ENCODE measurements at regions not wholly inside any gene's neighbourhood (a gene's known extent, or its start where the extent isn't known, plus 50 kb on each side); places are given as distances from the start of the nearest gene placed in this dataset.
"Not testable (repeated sequence)": the region's sequence is repeated elsewhere in the genome, so short reads cannot be mapped to it uniquely, and the experiment has no call there.

DNA sequence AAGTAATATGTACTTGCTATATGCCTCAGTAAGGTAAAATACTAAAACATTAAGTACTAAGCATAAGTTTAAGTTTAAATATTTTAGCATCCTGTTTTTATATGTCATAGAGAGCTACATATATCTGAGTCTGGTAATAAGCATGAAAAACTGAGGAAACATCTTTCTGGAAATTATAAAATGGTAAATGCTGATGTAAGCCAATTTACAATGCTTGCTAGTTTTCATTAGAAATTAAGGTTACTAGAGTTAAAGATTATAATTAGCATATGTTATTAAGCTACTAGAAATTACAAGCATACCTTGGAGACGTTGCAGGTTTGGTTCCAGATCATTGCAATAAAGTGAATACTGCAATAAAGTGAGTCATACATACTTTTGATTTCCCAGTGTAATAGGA lies 477.0 kb upstream of the LRRC7 start:
- DNase-seq: no peak

DNA sequence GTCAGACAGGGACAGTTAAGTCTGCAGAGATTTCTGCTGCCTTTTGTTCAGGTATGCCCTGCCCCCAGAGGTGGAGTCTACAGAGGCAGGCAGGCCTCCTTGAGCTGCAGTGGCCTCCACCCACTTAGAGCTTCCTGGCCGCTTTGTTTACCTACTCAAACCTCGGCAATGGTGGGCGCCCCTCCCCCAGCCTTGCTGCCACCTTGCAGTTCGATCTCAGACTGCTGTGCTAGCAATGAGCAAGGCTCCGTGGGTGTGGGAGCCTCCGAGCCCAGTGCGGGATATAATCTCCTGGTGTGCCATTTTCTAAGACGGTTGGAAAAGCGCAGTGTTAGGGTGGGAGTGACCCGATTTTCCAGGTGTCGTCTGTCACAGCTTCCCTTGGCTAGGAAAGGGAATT lies 465.7 kb upstream of the LRRC7 start:
- DNase-seq: not testable (repeated sequence)

DNA sequence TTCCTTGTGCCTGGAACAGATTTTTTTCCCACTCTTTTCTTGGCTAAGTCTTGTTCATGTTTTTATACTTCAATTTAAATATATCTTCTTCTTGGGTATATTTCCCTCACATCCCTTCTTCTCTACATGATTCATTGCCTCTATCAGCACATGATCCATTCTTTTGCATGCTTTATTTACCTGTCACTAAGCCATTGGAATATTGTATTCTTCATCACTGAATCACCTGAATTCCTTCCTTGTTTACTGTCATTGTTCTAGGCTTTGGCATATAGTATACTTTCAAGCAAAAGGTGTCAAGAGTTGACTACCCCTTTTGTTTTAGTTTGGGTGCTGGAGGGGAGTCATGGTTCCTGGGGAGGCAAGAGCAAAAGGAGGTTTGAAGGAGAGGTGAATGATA lies 464.5 kb upstream of the LRRC7 start:
- DNase-seq: no peak

DNA sequence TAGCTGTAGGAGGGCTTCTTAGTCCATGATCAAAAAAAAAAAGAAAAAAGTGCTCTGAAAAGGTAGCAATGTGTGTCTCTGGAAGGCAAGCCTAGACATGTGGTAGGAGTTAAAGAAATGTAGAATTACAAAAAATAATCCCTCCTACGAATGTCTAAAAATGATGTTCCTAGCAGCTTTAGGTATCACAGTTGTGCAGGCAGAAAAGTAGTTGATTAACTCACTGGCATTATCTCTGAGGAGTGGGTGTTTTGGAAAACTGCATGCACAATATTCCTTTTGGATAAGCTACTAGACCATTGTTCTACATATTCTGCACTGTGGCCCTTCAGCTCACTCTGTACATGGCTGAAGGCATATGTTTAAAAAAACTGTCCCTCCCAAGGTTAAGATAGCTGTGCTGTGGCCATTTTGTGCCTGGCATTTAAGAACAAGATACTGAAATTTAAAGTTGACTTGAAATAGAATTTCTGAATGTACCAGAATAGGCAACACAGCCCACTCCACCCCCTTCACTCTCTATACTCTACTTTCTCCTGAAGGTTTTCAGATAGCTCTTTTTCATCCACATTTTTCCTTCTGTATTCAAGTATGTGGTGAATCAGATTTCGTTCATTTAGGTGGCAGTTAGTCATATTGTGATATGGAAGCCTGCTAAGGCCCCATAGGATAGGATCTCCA lies 463.9 kb upstream of the LRRC7 start:
- no peak for DNase-seq

DNA sequence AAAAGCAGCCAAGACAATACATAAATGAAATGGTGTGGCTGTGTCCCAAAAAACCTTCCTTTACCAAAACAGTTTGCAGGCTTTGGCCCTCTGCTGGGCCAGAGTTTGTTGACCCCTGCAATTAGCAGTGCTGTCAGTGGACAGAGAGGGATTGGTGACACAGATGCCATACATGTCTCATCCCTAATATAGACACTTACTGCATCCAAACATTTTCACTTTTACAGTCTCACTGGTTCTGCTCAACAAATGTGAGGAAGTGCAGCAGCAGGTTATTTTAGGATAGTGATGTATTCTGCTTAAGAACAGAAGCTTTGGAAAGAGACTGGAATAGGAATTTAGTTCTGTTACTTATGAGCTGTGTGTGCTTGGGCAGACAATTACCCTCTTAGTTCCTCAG lies 462.8 kb upstream of the LRRC7 start:
- DNase-seq: no peak

DNA sequence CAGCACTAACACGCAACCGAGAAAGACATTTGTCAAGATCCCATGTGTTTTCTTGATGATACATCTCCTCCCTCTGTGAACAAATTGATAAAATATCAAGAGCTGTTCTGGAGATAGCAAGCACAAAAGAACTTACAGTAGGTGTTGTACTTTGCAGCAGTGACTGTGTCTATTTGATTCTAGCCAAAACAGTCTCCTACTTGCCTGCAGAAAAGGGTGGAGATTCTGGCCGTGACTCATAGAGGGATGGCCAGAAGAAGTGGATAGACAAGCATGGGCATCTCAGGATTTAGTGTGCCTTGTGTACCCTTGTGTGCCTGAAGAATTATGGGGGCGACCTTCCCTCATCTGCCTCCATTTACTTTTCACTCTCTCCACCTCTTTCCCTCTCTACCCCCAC lies 458.4 kb upstream of the LRRC7 start:
- DNase-seq: no peak

DNA sequence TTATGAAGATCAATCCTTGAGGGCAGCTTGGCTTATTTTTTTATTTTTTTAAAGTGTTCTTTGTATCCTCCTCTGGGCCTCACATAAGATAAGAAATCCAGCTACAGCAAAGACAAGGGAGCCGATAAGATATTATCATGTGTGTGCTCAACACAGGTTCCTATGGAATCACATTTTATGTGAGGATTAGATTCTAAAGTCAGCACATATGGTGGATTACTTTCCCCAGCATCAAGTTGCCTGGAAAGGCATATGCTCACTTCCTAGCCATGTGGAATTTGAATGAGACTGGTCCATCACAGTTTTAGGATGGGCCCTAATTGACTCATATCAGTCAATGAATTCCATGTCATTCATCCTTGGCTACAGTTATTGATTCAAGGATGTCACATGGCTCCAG lies 456.9 kb upstream of the LRRC7 start:
- no peak for DNase-seq

DNA sequence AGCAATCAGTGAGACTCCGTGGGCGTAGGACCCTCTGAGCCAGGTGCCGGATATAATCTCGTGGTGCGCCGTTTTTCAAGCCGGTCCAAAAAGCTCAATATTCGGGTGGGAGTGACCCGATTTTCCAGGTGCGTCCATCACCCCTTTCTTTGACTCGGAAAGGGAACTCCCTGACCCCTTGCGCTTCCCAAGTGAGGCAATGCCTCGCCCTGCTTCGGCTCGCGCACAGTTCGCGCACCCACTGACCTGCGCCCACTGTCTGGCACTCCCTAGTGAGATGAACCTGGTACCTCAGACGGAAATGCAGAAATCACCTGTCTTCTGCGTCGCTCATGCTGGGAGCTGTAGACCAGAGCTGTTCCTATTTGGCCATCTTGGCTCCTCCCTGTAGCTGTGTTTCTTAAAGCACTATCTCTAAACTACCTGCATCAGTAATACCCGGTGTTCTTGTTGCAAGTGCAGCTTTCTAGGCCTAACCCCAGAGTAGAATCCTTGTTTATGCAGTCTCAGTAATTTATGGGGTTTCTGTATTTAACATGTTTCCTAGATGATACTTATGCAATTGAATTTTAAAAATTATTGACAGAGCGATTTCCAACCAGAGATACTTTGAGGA lies 447.5 kb upstream of the LRRC7 start:
- DNase-seq: not testable (repeated sequence)

DNA sequence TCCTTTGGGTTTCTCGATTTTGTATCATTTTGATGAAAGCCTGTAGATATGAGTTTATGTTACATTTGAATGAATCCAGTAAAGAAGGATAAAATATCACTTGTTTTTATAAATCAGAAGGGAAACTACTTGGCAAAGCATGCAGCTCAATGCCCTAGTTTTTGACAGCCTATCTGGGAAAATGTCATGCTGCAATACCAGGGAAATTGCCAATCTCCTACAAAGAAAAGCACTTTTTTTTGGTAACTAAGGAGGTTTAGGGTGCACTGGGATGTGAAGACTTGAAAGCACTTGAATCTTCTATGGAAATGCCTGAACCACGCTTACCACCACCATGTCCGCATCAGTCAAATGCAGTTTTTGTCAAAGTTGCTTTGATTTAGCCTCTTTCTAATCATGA lies 446.9 kb upstream of the LRRC7 start:
- no peak for DNase-seq

DNA sequence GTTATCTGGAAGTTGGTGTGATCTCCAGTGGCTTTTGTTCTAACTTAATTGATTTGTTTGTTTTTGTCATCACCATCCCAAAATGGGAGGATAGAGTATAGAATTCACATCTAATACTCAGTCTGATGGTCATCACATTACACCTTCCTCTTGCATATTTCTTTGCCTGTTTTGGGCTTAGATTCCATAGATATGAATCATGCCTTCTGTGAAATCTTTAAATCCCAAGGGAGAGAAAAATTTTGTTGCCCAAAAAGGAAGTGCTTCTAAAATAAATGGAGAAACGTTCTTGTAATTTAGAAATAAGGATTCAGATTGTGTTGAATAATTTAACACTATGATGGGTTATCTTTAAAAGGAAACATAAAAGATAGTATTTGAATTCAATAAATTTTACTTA lies 446.0 kb upstream of the LRRC7 start:
- DNase-seq: no peak

DNA sequence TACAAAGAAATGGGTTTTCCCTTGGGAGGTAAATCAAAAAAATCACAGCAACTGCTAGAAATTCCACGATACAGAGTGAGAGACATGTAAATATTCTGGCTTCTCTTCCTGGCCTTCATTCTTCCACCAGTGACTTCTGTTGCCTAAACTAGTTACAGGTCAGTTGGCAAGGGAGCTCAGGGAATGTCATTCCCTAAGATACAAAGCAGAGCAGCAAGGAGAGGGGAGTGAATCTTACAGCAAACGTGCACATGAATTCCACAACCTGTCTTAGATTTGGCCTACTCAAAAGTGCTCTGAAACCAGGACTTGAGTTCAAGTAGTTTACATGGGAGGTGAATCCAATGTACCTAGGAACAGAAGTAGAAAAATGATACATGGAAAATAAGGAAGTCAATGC lies 445.3 kb upstream of the LRRC7 start:
- no peak for DNase-seq

DNA sequence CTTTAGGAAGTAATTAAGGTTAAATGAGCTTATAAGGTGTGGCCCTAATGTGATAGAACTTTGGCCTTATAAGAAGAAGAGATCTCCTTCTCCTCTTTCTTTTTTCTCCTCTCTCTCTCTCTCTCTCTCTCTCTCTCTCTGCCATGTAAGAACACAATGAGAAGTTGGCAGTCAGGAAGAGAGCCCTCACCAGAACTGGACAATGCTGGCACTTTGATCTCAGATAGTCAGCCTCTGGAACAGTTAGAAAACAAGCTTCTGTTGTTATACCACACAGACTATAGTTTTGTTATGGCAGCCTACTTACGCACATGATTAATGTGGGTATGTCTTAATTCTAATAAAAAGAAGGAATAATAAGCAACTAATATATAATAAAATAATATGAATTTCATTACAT lies 444.2 kb upstream of the LRRC7 start:
- no peak for DNase-seq

DNA sequence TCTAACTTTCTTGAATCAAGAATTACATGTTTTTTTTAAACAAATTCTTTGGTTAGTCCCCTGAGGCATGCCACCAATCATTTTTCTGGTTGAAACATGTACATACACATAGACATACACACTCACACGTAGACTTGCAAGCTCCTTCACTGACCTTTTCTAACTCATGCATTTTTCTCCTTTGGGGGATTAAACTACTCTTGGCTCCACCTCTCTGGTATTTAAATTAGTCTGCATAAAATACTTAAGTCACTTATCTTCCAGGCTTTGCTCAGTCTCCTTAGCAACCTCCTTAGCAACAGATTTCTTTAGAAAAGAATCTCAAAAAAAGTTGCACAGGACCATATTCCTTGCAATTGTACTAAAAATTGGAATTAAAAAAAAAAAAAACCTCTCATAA lies 440.9 kb upstream of the LRRC7 start:
- DNase-seq: no peak

DNA sequence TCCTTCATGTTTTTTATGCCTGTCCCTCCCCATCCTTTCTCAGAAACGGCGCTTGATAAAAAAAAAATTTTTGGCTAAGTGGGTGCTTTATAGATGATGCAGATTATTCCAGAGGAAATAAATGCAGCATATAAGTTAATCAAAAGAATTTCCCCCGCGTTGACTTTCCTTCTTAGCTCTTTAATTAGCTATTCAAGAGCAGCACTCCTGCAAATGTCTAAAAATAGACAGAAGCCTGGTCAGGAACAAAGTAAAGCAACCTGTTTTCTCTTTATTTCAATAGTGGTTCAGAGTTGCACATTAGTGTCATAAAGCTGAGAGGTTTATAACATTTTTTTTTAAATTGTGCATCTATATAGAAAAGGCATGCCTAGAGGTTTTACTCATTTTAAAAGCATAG lies 439.5 kb upstream of the LRRC7 start:
- DNase-seq: no peak

DNA sequence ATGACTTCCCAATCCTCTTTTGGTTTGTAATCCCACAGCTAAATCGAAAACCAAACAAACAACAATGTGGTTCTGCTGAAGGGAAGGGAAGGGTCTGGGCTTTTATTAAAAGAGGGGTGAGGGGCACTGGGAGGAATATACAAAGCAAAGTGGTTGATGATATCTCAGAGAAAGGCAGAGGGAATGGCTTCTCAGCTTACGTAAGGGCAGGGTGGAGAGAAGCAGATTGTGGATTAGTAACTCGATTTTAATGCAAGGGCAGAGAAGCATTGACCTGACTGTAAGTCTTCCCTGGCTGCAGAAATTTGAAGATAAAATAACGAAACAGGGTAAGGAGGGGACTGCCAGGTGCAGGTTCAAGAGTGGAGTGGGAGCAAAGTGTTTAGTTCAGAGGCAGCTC lies 438.2 kb upstream of the LRRC7 start:
- no peak for DNase-seq

DNA sequence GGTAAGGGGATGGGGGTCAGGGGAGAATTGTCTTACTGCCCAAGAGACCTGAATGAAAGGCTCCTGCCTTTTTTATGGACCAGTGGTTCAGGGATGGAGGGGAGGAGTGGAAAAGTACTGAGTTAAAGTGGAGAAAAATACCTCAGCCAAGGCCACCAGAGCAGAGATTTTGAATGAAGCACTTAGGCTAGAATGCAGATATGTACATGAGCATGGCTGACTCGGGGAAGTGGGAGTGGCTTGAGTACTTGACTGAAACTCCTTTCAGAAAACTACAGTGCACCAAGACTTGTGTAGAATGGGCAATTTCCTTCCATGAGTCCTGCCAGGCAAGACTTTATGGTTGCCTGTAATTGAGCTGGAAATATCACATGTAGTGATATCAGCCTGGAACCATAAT lies 429.6 kb upstream of the LRRC7 start:
- DNase-seq: no peak

DNA sequence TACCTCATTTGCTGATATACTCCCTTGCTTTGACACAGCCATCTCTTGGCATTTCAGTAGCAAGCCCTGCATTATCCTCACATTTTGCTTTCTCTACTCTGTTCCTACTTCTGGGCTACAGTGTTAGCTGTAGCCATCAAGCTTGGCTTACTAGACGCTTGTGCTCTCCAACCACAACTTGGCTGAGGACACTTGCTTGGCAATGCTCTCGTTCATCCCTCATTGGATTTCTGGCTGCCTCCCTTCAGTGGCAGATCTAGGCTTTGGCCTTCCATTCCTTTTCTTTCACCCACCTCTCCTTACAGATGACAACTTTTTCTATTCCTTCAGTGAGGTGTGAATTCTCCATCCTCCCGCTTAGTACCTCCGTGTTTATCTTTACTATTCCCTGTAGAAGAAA lies 428.7 kb upstream of the LRRC7 start:
- DNase-seq: no peak

DNA sequence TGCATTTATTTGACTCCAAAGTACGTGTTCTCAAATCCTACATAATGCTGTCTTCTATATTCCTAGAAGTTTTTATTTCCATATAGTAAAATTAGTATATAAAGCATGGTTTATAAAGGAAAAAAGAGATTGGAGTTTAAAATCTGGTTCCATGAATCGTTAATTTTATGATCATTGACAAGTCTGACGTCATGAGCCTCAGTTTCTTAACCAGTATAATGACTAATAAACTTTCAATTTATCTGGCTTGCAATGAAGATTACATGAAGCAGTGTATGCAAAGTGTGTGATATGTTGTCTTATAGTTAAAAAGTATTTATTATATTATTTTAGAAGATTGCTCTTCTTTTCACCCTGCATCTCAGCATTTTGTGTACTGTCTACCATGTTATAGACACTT lies 421.4 kb upstream of the LRRC7 start:
- DNase-seq: no peak

DNA sequence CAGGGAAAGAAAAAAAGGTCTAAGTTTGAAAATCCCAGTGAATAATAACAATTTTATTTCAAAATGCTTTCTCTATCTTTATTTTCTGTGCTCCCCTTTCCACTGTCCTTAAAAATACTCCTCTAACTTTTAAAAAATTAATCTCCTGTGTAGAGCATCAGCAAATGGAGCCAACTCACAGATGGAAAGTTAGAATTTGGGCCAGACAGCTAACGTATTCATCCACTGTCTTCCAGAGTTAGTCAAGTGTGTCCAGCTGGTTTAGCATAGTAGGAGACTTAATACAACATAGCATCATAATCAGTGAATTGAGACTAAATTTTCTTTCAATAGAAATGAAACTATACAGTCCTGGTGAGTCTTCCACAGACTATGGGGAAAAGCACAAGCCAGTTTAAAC lies 419.0 kb upstream of the LRRC7 start:
- no peak for DNase-seq

DNA sequence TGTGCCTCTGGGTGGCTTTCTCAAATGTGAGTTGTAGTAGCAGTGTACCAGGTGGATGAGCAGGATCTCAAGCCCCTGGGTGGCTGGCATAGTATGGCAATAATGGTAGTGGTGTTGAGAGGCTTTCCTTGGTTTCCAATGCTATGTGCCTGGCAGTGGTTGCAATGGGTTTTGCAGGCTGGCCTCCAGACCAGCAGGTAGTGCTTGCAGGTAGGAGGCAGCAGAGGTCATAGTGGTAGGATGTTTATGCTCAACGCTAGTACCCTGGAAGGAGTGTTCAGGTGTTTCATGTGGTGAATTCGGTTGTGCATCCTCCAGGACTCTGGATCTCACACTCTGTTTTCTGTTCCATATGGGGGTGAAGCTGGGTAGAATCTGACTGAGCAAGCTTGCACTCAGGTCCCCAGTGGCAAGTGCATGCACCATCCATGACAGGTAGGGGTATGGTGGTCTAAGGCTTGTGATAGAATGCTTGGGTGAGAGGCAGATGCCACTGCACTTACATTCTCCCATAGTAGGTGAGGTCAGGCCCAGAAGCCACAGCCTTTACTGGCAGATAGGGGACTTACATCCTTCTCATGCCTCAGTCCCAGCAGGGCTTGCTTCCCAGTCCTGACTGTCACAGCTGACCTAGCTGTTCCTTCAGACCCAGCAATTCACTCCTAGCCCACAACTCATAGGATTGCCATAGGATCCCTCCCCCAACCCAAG lies 410.5 kb upstream of the LRRC7 start:
- DNase-seq: no peak

DNA sequence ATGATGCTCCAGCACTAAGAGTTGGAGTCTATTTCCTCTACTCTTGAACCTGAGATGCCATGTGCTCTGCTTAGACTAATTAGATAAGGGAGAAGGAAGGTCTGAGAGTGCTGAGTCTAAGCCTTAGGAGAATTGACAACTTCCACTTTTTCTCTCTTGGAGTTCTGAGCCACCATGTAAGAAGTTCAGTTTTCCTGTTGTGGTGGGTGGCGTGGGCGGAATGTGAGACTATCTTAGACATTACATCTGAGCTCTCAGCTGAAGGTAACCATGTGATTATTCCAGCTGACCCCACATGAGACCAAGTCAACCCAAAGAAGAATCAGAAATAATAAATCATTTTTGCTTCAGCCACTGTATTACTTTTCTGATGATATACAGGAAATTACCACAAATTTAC lies 404.5 kb upstream of the LRRC7 start:
- DNase-seq: no peak

DNA sequence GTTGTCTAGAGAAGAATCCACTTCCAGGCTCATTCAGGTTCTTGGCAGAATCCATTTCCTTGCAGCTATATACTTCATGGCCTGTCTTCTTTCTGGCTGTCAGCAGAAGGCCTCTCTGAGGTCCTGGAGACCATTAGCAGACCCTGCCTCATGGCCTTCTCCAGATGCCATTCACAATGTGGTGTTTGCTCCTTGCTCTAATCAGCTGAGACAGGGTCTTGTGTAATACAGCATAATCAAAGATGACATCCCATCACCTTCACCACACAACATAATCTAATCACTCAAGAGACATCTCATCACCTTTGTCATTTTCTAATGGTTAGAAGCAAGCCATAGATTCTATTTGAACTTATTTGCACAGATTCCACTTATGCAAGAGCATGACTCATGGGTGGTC lies 403.9 kb upstream of the LRRC7 start:
- no peak for DNase-seq

DNA sequence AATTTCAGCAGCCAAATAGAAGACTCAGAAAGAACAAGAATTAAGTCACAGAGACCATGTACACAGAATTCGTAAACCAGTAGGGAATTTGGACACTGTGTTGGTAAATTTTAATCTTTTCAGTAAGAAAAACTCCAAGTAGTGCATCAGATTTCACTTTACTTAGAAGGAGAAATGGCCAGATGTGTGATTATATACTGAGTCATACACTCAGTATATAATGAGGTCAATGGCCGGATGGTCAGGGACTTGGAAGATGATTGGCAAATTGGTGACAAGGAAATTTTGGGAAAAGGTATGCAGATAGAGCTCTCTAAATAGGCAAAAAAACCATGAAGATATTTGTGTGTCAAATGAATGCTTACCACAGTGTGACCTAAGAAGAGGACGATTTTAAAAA lies 399.8 kb upstream of the LRRC7 start:
- DNase-seq: no peak

DNA sequence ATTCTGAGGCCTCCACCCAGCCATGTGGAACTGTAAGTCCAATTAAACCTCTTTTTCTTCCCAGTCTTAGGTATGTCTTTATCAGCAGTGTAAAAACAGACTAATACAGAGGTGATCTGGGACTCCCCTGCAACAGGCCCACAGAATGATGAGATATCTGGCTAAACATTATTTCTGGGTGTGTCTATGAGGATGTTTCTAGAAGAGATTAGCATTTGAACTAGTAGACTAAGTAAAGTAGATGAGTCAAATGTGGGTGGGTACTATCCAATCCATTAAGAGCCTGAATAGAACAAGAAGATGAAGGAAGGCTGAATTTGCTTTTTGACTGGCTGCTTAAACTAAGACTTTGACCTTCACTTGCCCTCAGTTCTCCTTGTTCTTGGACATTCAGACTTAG lies 396.5 kb upstream of the LRRC7 start:
- DNase-seq: no peak
